ENCODE measurements at regions not wholly inside any gene's neighbourhood (a gene's known extent, or its start where the extent isn't known, plus 50 kb on each side); places are given as distances from the start of the nearest gene placed in this dataset.
A peak's percentile ranks its signal among the peaks of the same experiment; 100 is the strongest.
"Not testable (repeated sequence)": the region's sequence is repeated elsewhere in the genome, so short reads cannot be mapped to it uniquely, and the experiment has no call there.

GRCh38 chr10:5268743-5269142 is 72.1 kb downstream of the AKR1C4 start:
- no peak for DNase-seq

- no peak for DNase-seq
These were observed 73.2 kb downstream of the AKR1C4 start for GRCh38 chr10:5269791-5270190.

GRCh38 chr10:5271526-5271925 is 74.9 kb downstream of the AKR1C4 start:
- DNase-seq: no peak

- DNase-seq: no peak
These were observed 75.6 kb downstream of the AKR1C4 start for GRCh38 chr10:5272065-5272803.

- no peak for DNase-seq
These were observed 78.2 kb downstream of the AKR1C4 start for GRCh38 chr10:5274795-5275194.

GRCh38 chr10:5281356-5281755 is 83.4 kb upstream of the UCN3 start:
- no peak for DNase-seq

- no peak for DNase-seq
These were observed 82.6 kb upstream of the UCN3 start for GRCh38 chr10:5282137-5282536.

GRCh38 chr10:5283305-5284158 is 81.2 kb upstream of the UCN3 start:
- peak; percentile 2 for DNase-seq

- DNase-seq: no peak
These were observed 80.3 kb upstream of the UCN3 start for GRCh38 chr10:5284311-5285057.

GRCh38 chr10:5285186-5285585 is 79.6 kb upstream of the UCN3 start:
- no peak for DNase-seq

- no peak for DNase-seq
These were observed 76.4 kb upstream of the UCN3 start for GRCh38 chr10:5288359-5288758.

- DNase-seq: not testable (repeated sequence)
These were observed 75.5 kb upstream of the UCN3 start for GRCh38 chr10:5289228-5289627.

GRCh38 chr10:5291501-5292195 is 73.1 kb upstream of the UCN3 start:
- DNase-seq: peak; percentile 18

GRCh38 chr10:5292196-5292735 is 72.5 kb upstream of the UCN3 start:
- DNase-seq: no peak

- not testable (repeated sequence) for DNase-seq
These were observed 71.8 kb upstream of the UCN3 start for GRCh38 chr10:5292970-5293369.

- DNase-seq: no peak
These were observed 70.8 kb upstream of the UCN3 start for GRCh38 chr10:5293691-5294550.

GRCh38 chr10:5297466-5297865 is 67.3 kb upstream of the UCN3 start:
- no peak for DNase-seq

GRCh38 chr10:5297996-5298395 is 66.8 kb upstream of the UCN3 start:
- no peak for DNase-seq

GRCh38 chr10:5299950-5300349 is 64.8 kb upstream of the UCN3 start:
- DNase-seq: no peak

GRCh38 chr10:5303504-5303903 is 61.3 kb upstream of the UCN3 start:
- DNase-seq: no peak

GRCh38 chr10:5305374-5305773 is 59.4 kb upstream of the UCN3 start:
- DNase-seq: peak; percentile 37
